Epithelial cell of proximal tubule (primary cell): ENCODE measurements at regions not wholly inside any gene's neighbourhood (a gene's known extent, or its start where the extent isn't known, plus 50 kb on each side); places are given as distances from the start of the nearest gene placed in this dataset.

Experiments
- DNase-seq: peaks from one replicate; pipeline ENCODE4 v3.0.0-alpha.2; 2011; ENCODE audit warnings: low read depth
- H3K4me3 ChIP-seq: 2 replicates; pipeline ENCODE4 v1.5.1; 2011; ENCODE audit warnings: low read depth, mild to moderate bottlenecking, low read length
- TF ChIP-seq, protein P1 (sequence below): conservative IDR thresholded peaks from 2 replicates; pipeline ENCODE4 v1.5.1; 2012; ENCODE audit warnings: low read depth, mild to moderate bottlenecking, low read length

DNA sequence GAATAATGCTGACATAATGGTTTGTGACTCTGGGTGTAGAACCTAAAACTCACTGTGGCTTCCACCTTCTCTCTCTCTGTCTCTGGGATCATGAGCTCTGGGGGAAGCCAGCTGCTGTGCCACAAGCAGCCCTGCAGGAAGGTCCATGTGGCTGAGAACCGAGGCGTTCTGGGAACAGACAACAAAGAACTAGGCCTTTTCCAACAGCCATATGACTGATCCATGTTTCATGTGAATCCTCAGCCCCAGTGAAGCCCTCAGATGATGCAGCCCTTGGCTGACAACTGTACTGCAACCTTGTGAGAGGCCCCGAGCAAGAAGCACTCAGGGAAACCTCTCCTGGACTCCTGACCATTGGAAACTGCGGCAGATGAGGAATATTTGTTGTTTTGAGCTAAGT is 56.6 kb downstream of the HLA-G start:
- TF ChIP-seq, protein P1, sequence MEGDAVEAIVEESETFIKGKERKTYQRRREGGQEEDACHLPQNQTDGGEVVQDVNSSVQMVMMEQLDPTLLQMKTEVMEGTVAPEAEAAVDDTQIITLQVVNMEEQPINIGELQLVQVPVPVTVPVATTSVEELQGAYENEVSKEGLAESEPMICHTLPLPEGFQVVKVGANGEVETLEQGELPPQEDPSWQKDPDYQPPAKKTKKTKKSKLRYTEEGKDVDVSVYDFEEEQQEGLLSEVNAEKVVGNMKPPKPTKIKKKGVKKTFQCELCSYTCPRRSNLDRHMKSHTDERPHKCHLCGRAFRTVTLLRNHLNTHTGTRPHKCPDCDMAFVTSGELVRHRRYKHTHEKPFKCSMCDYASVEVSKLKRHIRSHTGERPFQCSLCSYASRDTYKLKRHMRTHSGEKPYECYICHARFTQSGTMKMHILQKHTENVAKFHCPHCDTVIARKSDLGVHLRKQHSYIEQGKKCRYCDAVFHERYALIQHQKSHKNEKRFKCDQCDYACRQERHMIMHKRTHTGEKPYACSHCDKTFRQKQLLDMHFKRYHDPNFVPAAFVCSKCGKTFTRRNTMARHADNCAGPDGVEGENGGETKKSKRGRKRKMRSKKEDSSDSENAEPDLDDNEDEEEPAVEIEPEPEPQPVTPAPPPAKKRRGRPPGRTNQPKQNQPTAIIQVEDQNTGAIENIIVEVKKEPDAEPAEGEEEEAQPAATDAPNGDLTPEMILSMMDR: no peak
- no peak for DNase-seq
- H3K4me3 ChIP-seq: no peak overlapping the region

DNA sequence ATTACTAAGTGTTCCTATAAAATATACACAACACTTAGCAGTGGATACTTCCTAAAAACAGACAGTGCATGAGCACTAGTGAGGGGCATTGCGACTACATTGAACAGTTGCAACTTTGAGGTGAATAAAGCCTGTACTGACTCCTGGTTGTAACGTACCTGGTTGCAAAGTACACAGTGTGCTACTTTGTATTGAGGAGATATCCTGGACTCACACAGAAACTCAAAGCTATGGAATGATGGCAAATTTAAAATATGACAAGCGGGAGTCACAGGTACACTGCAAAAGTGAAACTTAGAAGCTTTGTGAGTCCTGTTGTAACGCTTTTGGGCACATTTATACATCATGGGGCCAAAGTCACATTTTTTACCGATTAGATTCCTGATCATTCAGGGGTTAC is 55.6 kb upstream of the HLA-A start:
- peak overlapping the region; percentile 76 for H3K4me3 ChIP-seq
- DNase-seq: no peak
- TF ChIP-seq, protein P1: no peak

DNA sequence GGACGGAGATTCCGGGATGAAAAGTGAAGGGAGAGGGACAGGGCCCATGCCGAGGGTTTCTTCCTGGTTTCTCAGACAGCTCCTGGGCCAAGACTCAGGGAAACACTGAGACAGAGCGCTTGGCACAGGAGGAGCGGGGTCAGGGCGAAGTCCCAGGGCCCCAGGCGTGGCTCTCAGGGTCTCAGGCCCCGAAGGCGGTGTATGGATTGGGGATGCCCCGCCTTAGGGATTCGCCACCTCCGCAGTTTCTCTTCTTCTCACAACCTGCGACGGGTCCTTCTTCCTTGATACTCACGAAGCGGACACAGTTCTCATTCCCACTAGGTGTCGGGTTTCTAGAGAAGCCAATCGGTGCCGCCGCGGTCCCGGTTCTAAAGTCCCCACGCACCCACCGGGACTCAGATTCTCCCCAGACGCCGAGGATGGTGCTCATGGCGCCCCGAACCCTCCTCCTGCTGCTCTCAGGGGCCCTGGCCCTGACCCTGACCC is 55.0 kb upstream of the HLA-A start:
- DNase-seq: no peak
- TF ChIP-seq, protein P1: no peak
- peak overlapping the region; percentile 76 for H3K4me3 ChIP-seq

DNA sequence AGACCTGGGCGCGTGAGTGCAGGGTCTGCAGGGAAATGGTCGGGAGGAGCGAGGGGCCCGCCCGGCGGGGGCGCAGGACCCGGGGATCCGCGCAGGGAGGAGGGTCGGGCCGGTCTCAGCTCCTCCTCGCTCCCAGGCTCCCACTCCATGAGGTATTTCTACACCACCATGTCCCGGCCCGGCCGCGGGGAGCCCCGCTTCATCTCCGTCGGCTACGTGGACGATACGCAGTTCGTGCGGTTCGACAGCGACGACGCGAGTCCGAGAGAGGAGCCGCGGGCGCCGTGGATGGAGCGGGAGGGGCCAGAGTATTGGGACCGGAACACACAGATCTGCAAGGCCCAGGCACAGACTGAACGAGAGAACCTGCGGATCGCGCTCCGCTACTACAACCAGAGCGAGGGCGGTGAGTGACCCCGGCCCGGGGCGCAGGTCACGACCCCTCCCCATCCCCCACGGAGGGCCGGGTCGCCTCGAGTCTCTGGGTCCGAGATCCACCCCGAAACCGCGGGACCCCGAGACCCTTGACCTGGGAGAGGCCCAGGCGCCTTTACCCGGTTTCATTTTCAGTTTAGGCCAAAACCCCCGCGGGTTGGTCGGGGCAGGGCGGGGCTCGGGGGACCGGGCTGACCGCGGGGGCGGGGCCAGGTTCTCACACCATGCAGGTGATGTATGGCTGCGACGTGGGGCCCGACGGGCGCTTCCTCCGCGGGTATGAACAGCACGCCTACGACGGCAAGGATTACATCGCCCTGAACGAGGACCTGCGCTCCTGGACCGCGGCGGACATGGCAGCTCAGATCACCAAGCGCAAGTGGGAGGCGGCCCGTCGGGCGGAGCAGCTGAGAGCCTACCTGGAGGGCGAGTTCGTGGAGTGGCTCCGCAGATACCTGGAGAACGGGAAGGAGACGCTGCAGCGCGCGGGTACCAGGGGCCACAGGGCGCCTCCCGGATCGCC is 54.2 kb upstream of the HLA-A start:
- peak overlapping the region; percentile 76 for H3K4me3 ChIP-seq
- DNase-seq: no peak
- TF ChIP-seq, protein P1: no peak
